GM23338 (cell line): ENCODE measurements at regions not wholly inside any gene's neighbourhood (a gene's known extent, or its start where the extent isn't known, plus 50 kb on each side); places are given as distances from the start of the nearest gene placed in this dataset.

Experiments used
- ATAC-seq: fragments of 200-7000 bp; cut with Tn5 transposase; 3 replicates; pipeline ENCODE4 v1.9.1; 2020
- DNase-seq: peaks from one replicate; pipeline ENCODE4 v3.0.0-alpha.2; 2015; ENCODE audit warnings: low spot score
- H2AFZ ChIP-seq: fragments of 200-600 bp; sonication (generic); 2 replicates; pipeline ENCODE4 v1.8.0; 2016; ENCODE audit warnings: antibody characterized with exemption, mild to moderate bottlenecking, moderate library complexity
- H3F3A ChIP-seq: fragments of 200-600 bp; sonication (generic); replicated peaks from 2 replicates; pipeline ENCODE4 v1.8.0; 2017; ENCODE audit warnings: antibody characterized with exemption, mixed run types, low read depth
- H3K27ac ChIP-seq: fragments of 200-600 bp; sonication (generic); 2 replicates; pipeline ENCODE4 v1.6.1; 2016; ENCODE audit warnings: low read depth
- H3K27me3 ChIP-seq: fragments of 200-600 bp; sonication (generic); 2 replicates; pipeline ENCODE4 v1.8.0; 2016; ENCODE audit warnings: mild to moderate bottlenecking, mixed run types, moderate library complexity; ENCODE audit not compliant: insufficient read depth
- H3K36me3 ChIP-seq: fragments of 200-600 bp; sonication (generic); 2 replicates; pipeline ENCODE4 v1.8.0; 2016; ENCODE audit warnings: mild to moderate bottlenecking; ENCODE audit not compliant: insufficient read depth
- H3K4me1 ChIP-seq: fragments of 200-600 bp; sonication (generic); 2 replicates; pipeline ENCODE4 v1.8.0; 2016; ENCODE audit warnings: mild to moderate bottlenecking, moderate library complexity; ENCODE audit not compliant: insufficient read depth
- H3K4me2 ChIP-seq: fragments of 200-600 bp; sonication (generic); 2 replicates; pipeline ENCODE4 v1.7.1; 2017; ENCODE audit warnings: mixed run types
- H3K4me3 ChIP-seq: fragments of 200-600 bp; sonication (generic); 2 replicates; pipeline ENCODE4 v1.6.1; 2016; ENCODE audit warnings: mixed run types
- H3K79me2 ChIP-seq: fragments of 200-600 bp; sonication (generic); replicated peaks from 2 replicates; pipeline ENCODE4 v1.8.0; 2017; ENCODE audit warnings: mild to moderate bottlenecking; ENCODE audit not compliant: insufficient read depth
- H3K9me2 ChIP-seq: fragments of 200-600 bp; sonication (generic); 2 replicates; pipeline ENCODE4 v1.8.0; 2017; ENCODE audit not compliant: insufficient read depth
- H4K20me1 ChIP-seq: fragments of 200-600 bp; sonication (generic); replicated peaks from 2 replicates; pipeline ENCODE4 v1.8.0; 2017; ENCODE audit warnings: mild to moderate bottlenecking; ENCODE audit not compliant: insufficient read depth
- H3K27ac Mint-ChIP-seq: 2 replicates; pipeline ENCODE4 v1.8.0; 2020; ENCODE audit warnings: inconsistent platforms, mild to moderate bottlenecking, moderate library complexity, mixed read lengths
- H3K27me3 Mint-ChIP-seq: 3 replicates; pipeline ENCODE4 v1.8.0; 2022; ENCODE audit warnings: low read depth, mild to moderate bottlenecking, moderate library complexity, mixed read lengths, inconsistent platforms; ENCODE audit not compliant: insufficient read depth, poor library complexity
- H3K36me3 Mint-ChIP-seq: 3 replicates; pipeline ENCODE4 v1.8.0; 2021; ENCODE audit warnings: low read depth, mild to moderate bottlenecking, inconsistent platforms, moderate library complexity, mixed read lengths
- H3K4me1 Mint-ChIP-seq: 3 replicates; pipeline ENCODE4 v1.8.0; 2020; ENCODE audit warnings: mild to moderate bottlenecking, inconsistent platforms, mixed read lengths
- H3K4me3 Mint-ChIP-seq: 3 replicates; pipeline ENCODE4 v1.8.0; 2021; ENCODE audit warnings: moderate library complexity, mild to moderate bottlenecking, inconsistent platforms, mixed read lengths
- H3K9me3 Mint-ChIP-seq: 3 replicates; pipeline ENCODE4 v1.8.0; 2020; ENCODE audit warnings: moderate library complexity, mild to moderate bottlenecking, inconsistent platforms, mixed read lengths
- NANOG ChIP-seq: IDR thresholded peaks from 2 replicates; pipeline ENCODE4 v1.6.1; 2016; ENCODE audit warnings: antibody characterized with exemption, borderline replicate concordance
- STAT1 ChIP-seq: IDR thresholded peaks from one replicate; pipeline ENCODE4 v1.6.1; 2016; ENCODE audit warnings: antibody characterized with exemption; ENCODE audit not compliant: unreplicated experiment
- ZNF331 ChIP-seq: fragments of 250-450 bp; sonication (Bioruptor Pico); IDR thresholded peaks from 2 replicates; pipeline ENCODE4 v1.5.0; 2020; ENCODE audit warnings: low read depth, mild to moderate bottlenecking, moderate library complexity
- TF ChIP-seq, protein P1 (sequence below), 2 experiments: fragments of 200-600 bp in 1 of 2; sonication (generic) in 1 of 2; conservative IDR thresholded peaks; 2 replicates each; pipeline versions ENCODE4 v1.5.1 to v1.6.1; 2016 to 2017; ENCODE audit warnings: antibody characterized with exemption in 2 of 2, low read depth in 2 of 2, mild to moderate bottlenecking in 2 of 2, moderate library complexity in 1 of 2
- TF ChIP-seq, protein P2 (sequence below): IDR thresholded peaks from one replicate; pipeline ENCODE4 v1.6.1; 2018; ENCODE audit warnings: antibody characterized with exemption; ENCODE audit not compliant: unreplicated experiment
- TF ChIP-seq, protein P3 (sequence below): fragments of 250-450 bp; sonication (Bioruptor Pico); IDR thresholded peaks from 2 replicates; pipeline ENCODE4 v1.5.0; 2020; ENCODE audit warnings: mild to moderate bottlenecking, moderate library complexity

DNA sequence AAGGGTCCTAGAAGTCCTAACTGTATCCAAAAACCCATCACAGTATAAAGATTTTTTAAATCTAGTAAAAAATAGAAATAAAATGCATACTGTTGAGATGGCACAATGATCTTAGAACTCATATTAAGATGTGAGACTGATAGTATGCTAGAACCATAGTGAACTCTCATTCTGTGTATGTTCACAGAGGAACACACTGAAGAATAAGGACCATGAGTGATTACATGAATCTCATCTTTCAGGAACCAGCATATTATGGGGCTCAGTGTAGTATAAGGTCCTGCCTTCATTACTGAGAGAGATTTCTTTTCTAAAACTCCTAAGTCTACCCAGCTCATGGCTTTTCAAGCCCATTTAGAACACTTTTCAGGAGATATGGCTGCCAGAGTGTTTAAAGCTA, 59.8 kb upstream of the RFC3 start:
- no peak overlapping the region for H3K4me3 Mint-ChIP-seq
- H3K9me2 ChIP-seq = no peaks in the 10 kb centered on the region
- no peak overlapping the region for H3K27ac Mint-ChIP-seq
- DNase-seq (no peak), ATAC-seq (no peak)
- H3K4me1 ChIP-seq = no peaks in the 10 kb centered on the region
- H3K36me3 Mint-ChIP-seq = no peaks in the 10 kb centered on the region
- H3K27me3 Mint-ChIP-seq = no peaks in the 10 kb centered on the region
- no peak overlapping the region for H3K27ac ChIP-seq
- no peaks in the 10 kb centered on the region for H3K79me2 ChIP-seq
- no peaks in the 10 kb centered on the region for H3K36me3 ChIP-seq
- H4K20me1 ChIP-seq = no peaks in the 10 kb centered on the region
- H3F3A ChIP-seq = no peaks in the 10 kb centered on the region
- H3K4me3 ChIP-seq = no peak overlapping the region
- H2AFZ ChIP-seq = no peak overlapping the region
- TF ChIP-seq, protein P1, sequence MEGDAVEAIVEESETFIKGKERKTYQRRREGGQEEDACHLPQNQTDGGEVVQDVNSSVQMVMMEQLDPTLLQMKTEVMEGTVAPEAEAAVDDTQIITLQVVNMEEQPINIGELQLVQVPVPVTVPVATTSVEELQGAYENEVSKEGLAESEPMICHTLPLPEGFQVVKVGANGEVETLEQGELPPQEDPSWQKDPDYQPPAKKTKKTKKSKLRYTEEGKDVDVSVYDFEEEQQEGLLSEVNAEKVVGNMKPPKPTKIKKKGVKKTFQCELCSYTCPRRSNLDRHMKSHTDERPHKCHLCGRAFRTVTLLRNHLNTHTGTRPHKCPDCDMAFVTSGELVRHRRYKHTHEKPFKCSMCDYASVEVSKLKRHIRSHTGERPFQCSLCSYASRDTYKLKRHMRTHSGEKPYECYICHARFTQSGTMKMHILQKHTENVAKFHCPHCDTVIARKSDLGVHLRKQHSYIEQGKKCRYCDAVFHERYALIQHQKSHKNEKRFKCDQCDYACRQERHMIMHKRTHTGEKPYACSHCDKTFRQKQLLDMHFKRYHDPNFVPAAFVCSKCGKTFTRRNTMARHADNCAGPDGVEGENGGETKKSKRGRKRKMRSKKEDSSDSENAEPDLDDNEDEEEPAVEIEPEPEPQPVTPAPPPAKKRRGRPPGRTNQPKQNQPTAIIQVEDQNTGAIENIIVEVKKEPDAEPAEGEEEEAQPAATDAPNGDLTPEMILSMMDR (conservative IDR thresholded peaks at IDR 0.05; ENCODE audit: low read depth in 2 of 2) = no peak
- TF ChIP-seq ZNF331 (no peak), STAT1 (no peak), NANOG (no peak)
- TF ChIP-seq, protein P2, sequence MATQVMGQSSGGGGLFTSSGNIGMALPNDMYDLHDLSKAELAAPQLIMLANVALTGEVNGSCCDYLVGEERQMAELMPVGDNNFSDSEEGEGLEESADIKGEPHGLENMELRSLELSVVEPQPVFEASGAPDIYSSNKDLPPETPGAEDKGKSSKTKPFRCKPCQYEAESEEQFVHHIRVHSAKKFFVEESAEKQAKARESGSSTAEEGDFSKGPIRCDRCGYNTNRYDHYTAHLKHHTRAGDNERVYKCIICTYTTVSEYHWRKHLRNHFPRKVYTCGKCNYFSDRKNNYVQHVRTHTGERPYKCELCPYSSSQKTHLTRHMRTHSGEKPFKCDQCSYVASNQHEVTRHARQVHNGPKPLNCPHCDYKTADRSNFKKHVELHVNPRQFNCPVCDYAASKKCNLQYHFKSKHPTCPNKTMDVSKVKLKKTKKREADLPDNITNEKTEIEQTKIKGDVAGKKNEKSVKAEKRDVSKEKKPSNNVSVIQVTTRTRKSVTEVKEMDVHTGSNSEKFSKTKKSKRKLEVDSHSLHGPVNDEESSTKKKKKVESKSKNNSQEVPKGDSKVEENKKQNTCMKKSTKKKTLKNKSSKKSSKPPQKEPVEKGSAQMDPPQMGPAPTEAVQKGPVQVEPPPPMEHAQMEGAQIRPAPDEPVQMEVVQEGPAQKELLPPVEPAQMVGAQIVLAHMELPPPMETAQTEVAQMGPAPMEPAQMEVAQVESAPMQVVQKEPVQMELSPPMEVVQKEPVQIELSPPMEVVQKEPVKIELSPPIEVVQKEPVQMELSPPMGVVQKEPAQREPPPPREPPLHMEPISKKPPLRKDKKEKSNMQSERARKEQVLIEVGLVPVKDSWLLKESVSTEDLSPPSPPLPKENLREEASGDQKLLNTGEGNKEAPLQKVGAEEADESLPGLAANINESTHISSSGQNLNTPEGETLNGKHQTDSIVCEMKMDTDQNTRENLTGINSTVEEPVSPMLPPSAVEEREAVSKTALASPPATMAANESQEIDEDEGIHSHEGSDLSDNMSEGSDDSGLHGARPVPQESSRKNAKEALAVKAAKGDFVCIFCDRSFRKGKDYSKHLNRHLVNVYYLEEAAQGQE = no peak
- TF ChIP-seq, protein P3, sequence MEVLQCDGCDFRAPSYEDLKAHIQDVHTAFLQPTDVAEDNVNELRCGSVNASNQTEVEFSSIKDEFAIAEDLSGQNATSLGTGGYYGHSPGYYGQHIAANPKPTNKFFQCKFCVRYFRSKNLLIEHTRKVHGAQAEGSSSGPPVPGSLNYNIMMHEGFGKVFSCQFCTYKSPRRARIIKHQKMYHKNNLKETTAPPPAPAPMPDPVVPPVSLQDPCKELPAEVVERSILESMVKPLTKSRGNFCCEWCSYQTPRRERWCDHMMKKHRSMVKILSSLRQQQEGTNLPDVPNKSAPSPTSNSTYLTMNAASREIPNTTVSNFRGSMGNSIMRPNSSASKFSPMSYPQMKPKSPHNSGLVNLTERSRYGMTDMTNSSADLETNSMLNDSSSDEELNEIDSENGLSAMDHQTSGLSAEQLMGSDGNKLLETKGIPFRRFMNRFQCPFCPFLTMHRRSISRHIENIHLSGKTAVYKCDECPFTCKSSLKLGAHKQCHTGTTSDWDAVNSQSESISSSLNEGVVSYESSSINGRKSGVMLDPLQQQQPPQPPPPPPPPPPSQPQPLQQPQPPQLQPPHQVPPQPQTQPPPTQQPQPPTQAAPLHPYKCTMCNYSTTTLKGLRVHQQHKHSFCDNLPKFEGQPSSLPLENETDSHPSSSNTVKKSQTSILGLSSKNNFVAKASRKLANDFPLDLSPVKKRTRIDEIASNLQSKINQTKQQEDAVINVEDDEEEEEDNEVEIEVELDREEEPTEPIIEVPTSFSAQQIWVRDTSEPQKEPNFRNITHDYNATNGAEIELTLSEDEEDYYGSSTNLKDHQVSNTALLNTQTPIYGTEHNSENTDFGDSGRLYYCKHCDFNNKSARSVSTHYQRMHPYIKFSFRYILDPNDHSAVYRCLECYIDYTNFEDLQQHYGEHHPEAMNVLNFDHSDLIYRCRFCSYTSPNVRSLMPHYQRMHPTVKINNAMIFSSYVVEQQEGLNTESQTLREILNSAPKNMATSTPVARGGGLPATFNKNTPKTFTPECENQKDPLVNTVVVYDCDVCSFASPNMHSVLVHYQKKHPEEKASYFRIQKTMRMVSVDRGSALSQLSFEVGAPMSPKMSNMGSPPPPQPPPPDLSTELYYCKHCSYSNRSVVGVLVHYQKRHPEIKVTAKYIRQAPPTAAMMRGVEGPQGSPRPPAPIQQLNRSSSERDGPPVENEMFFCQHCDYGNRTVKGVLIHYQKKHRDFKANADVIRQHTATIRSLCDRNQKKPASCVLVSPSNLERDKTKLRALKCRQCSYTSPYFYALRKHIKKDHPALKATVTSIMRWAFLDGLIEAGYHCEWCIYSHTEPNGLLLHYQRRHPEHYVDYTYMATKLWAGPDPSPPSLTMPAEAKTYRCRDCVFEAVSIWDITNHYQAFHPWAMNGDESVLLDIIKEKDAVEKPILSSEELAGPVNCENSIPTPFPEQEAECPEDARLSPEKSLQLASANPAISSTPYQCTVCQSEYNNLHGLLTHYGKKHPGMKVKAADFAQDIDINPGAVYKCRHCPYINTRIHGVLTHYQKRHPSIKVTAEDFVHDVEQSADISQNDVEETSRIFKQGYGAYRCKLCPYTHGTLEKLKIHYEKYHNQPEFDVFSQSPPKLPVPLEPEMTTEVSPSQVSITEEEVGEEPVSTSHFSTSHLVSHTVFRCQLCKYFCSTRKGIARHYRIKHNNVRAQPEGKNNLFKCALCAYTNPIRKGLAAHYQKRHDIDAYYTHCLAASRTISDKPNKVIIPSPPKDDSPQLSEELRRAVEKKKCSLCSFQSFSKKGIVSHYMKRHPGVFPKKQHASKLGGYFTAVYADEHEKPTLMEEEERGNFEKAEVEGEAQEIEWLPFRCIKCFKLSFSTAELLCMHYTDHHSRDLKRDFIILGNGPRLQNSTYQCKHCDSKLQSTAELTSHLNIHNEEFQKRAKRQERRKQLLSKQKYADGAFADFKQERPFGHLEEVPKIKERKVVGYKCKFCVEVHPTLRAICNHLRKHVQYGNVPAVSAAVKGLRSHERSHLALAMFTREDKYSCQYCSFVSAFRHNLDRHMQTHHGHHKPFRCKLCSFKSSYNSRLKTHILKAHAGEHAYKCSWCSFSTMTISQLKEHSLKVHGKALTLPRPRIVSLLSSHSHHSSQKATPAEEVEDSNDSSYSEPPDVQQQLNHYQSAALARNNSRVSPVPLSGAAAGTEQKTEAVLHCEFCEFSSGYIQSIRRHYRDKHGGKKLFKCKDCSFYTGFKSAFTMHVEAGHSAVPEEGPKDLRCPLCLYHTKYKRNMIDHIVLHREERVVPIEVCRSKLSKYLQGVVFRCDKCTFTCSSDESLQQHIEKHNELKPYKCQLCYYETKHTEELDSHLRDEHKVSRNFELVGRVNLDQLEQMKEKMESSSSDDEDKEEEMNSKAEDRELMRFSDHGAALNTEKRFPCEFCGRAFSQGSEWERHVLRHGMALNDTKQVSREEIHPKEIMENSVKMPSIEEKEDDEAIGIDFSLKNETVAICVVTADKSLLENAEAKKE (CRISPR knock-in tag) = no peak
- no peaks in the 10 kb centered on the region for H3K9me3 Mint-ChIP-seq
- no peaks in the 10 kb centered on the region for H3K27me3 ChIP-seq
- no peaks in the 10 kb centered on the region; the same call in 2 of the 3 replicates for H3K4me1 Mint-ChIP-seq
- H3K4me2 ChIP-seq = no peak overlapping the region
